K562 (cell line): ENCODE measurements at regions not wholly inside any gene's neighbourhood (a gene's known extent, or its start where the extent isn't known, plus 50 kb on each side); places are given as distances from the start of the nearest gene placed in this dataset.

Experiments
- ATAC-seq: fragments of 200-7000 bp; cut with Tn5 transposase; 3 replicates; pipeline ENCODE4 v1.9.1; 2020; ENCODE audit warnings: moderate library complexity
- BruUV-seq: library from RNA; stranded (reverse); fragments of 400-500 nt; replicated peaks from 2 replicates; lab custom pipeline; 2021; lab: Mats Ljungman, UMichigan
- CTCF ChIA-PET: fragments of 300-600 bp; formaldehyde crosslinking; extraction: SDS; loops from one replicate; lab custom pipeline; 2021; ENCODE audit warnings: low intra/inter-chr PET ratio; lab: Yijun Ruan, JAX
- POLR2A ChIA-PET: fragments of 300-600, 350-650 bp; sonication (Branson Sonifier 250); formaldehyde crosslinking; extraction: SDS; loops from one replicate; lab custom pipeline; 2021; ENCODE audit warnings: antibody characterized with exemption, inconsistent platforms; lab: Yijun Ruan, JAX
- DNase-seq, 4 experiments: peaks; one replicate each; pipeline versions ENCODE4 v3.0.0 to v3.0.0-alpha.2; 2011 to 2018; ENCODE audit warnings: low spot score in 3 of 4, mixed read lengths in 3 of 4; ENCODE audit errors: extremely low read depth in 1 of 4
- FAIRE-seq: peaks from 2 replicates; lab custom pipeline; 2011; peaks lifted over from hg19 to GRCh38; lab: Jason Lieb, UNC
- H2AFZ ChIP-seq: 2 replicates; pipeline ENCODE4 v1.6.0; 2011; ENCODE audit warnings: low read depth, low read length, control low read depth, inconsistent platforms
- H3K27ac ChIP-seq: fragments of 200-600 bp; 3 replicates; pipeline ENCODE4 v1.8.0; 2011; ENCODE audit warnings: low read depth, mild to moderate bottlenecking, control low read depth, inconsistent platforms, low read length, moderate library complexity, mixed read lengths; ENCODE audit errors: extremely low read depth
- H3K27me3 ChIP-seq, 2 experiments: fragments of 300-600 bp in 1 of 2; 2 replicates in 1 of 2; 3 replicates in 1 of 2; pipeline versions ENCODE4 v1.6.0 to v1.8.0; 2011; ENCODE audit warnings: inconsistent platforms in 2 of 2, low read length in 2 of 2, mild to moderate bottlenecking in 1 of 2, mixed read lengths in 1 of 2, moderate library complexity in 1 of 2; ENCODE audit not compliant: control insufficient read depth in 2 of 2, insufficient read depth in 2 of 2
- H3K36me3 ChIP-seq: fragments of 300-600 bp; 3 replicates; pipeline ENCODE4 v1.8.0; 2011; ENCODE audit warnings: mild to moderate bottlenecking, low read length, inconsistent platforms; ENCODE audit not compliant: control insufficient read depth, insufficient read depth
- H3K4me1 ChIP-seq, 2 experiments: fragments of 200-600 bp in 1 of 2; replicated peaks in 1 of 2; 2 replicates in 1 of 2; 3 replicates in 1 of 2; pipeline versions ENCODE4 v1.5.1 to v1.8.0; 2011; ENCODE audit warnings: inconsistent platforms in 2 of 2, low read length in 2 of 2, mild to moderate bottlenecking in 1 of 2, mixed read lengths in 1 of 2, moderate library complexity in 1 of 2; ENCODE audit not compliant: control insufficient read depth in 2 of 2, insufficient read depth in 2 of 2
- H3K4me2 ChIP-seq: 2 replicates; pipeline ENCODE4 v1.6.1; 2011; ENCODE audit warnings: low read length, control low read depth, inconsistent platforms, mixed read lengths; ENCODE audit not compliant: insufficient read depth
- H3K4me3 ChIP-seq: fragments of 200-600 bp; sonication (generic), shearing (Covaris generic); 2 replicates; pipeline ENCODE4 v1.5.1; 2016; ENCODE audit warnings: control low read depth, inconsistent platforms
- H3K79me2 ChIP-seq: fragments of 200-600 bp; 3 replicates; pipeline ENCODE4 v1.8.0; 2011; ENCODE audit warnings: low read length, inconsistent platforms; ENCODE audit not compliant: control insufficient read depth, insufficient read depth
- H3K9ac ChIP-seq, 2 experiments: 2 replicates each; pipeline versions ENCODE4 v1.6.0 to v1.6.1; 2011; ENCODE audit warnings: low read depth in 2 of 2, low read length in 2 of 2, control low read depth in 1 of 2, inconsistent platforms in 1 of 2, mild to moderate bottlenecking in 1 of 2, mixed read lengths in 1 of 2; ENCODE audit not compliant: insufficient read depth in 1 of 2
- H3K9me1 ChIP-seq: one replicate; pipeline ENCODE4 v1.6.0; 2011; ENCODE audit warnings: inconsistent platforms, mild to moderate bottlenecking, low read length, moderate library complexity; ENCODE audit not compliant: control insufficient read depth, insufficient read depth
- H3K9me3 ChIP-seq: replicated peaks from 2 replicates; pipeline ENCODE4 v1.5.1; 2011; ENCODE audit warnings: low read depth, low read length, inconsistent platforms; ENCODE audit not compliant: control insufficient read depth, insufficient read depth
- H4K20me1 ChIP-seq: replicated peaks from 2 replicates; pipeline ENCODE4 v1.6.1; 2011; ENCODE audit warnings: low read length, inconsistent platforms, mixed read lengths; ENCODE audit not compliant: control insufficient read depth, insufficient read depth
- ARID1B ChIP-seq: fragments of 450-650 bp; IDR thresholded peaks from 2 replicates; pipeline ENCODE4 v1.6.1; 2016; ENCODE audit warnings: antibody characterized with exemption, mild to moderate bottlenecking, inconsistent platforms
- BRCA1 ChIP-seq, 2 experiments: fragments of 450-650 bp in 1 of 2; sonication (generic) in 1 of 2; formaldehyde crosslinking in 1 of 2; IDR thresholded peaks; 2 replicates each; pipeline versions ENCODE4 v1.5.0 to v1.6.1; 2017 to 2020; ENCODE audit warnings: mild to moderate bottlenecking in 1 of 2, missing genetic modification reagents in 1 of 2
- CLOCK ChIP-seq: fragments of 250-450 bp; sonication (Bioruptor Pico); IDR thresholded peaks from 2 replicates; pipeline ENCODE4 v1.4.0; 2020; ENCODE audit warnings: mild to moderate bottlenecking, moderate library complexity, borderline replicate concordance
- COPS2 ChIP-seq: fragments of 450-650 bp; conservative IDR thresholded peaks from 2 replicates; pipeline ENCODE4 v1.6.1; 2016; ENCODE audit warnings: mild to moderate bottlenecking, moderate library complexity
- EP300 ChIP-seq: IDR thresholded peaks from 2 replicates; pipeline ENCODE4 v1.6.1; 2012; ENCODE audit warnings: low read length, improper control_type of control experiment
- HDAC3 ChIP-seq: fragments of 450-650 bp; IDR thresholded peaks from 2 replicates; pipeline ENCODE4 v1.6.1; 2018; ENCODE audit warnings: borderline replicate concordance, mild to moderate bottlenecking, moderate library complexity; ENCODE audit not compliant: partially characterized antibody
- MAFG ChIP-seq: fragments of 450-650 bp; conservative IDR thresholded peaks from 2 replicates; pipeline ENCODE4 v1.6.1; 2016; ENCODE audit warnings: missing genetic modification characterization, missing compliant biosample characterization
- MED1 ChIP-seq: sonication (generic); formaldehyde crosslinking; IDR thresholded peaks from 2 replicates; pipeline ENCODE4 v1.8.1; 2023; ENCODE audit warnings: missing genetic modification reagents, borderline replicate concordance
- MYC ChIP-seq, 2 experiments: fragments of 250-450 bp in 1 of 2; sonication (Bioruptor Pico) in 1 of 2; IDR thresholded peaks; 2 replicates each; pipeline versions ENCODE4 v1.5.1 to v1.6.1; 2012 to 2021; ENCODE audit warnings: low read depth in 2 of 2, borderline replicate concordance in 1 of 2, improper control_type of control experiment in 1 of 2, low read length in 1 of 2, mild to moderate bottlenecking in 1 of 2, moderate library complexity in 1 of 2
- NCOA2 ChIP-seq, 2 experiments: fragments of 450-650 bp; IDR thresholded peaks; 2 replicates each; pipeline ENCODE4 v1.6.1; 2018; ENCODE audit warnings: mild to moderate bottlenecking in 2 of 2, moderate library complexity in 1 of 2; ENCODE audit not compliant: partially characterized antibody in 2 of 2
- NRF1 ChIP-seq, 2 experiments: fragments of 450-650 bp; IDR thresholded peaks in 1 of 2; conservative IDR thresholded peaks in 1 of 2; 2 replicates each; pipeline ENCODE4 v1.6.1; 2014; ENCODE audit warnings: mild to moderate bottlenecking in 2 of 2
- PTBP1 ChIP-seq: fragments of 200-400 bp; formaldehyde crosslinking; IDR thresholded peaks from 2 replicates; pipeline ENCODE4 v1.6.1; 2017; ENCODE audit warnings: low read depth, low read length
- RBFOX2 ChIP-seq: fragments of 200-400 bp; formaldehyde crosslinking; IDR thresholded peaks from 2 replicates; pipeline ENCODE4 v1.6.1; 2017; ENCODE audit warnings: low read depth, mild to moderate bottlenecking, low read length, moderate library complexity
- RBM22 ChIP-seq: fragments of 200-400 bp; formaldehyde crosslinking; IDR thresholded peaks from 2 replicates; pipeline ENCODE4 v1.6.1; 2018; ENCODE audit warnings: low read length, low read depth; ENCODE audit not compliant: poor library complexity, severe bottlenecking
- SMC3 ChIP-seq: conservative IDR thresholded peaks from 2 replicates; pipeline ENCODE4 v1.6.1; 2011; ENCODE audit warnings: low read depth, low read length, improper control_type of control experiment; ENCODE audit not compliant: insufficient read depth
- ZNF507 ChIP-seq: conservative IDR thresholded peaks from 2 replicates; pipeline ENCODE4 v1.6.1; 2017; ENCODE audit warnings: missing genetic modification characterization, missing compliant biosample characterization
- ZNF696 ChIP-seq: fragments of 250-450 bp; sonication (Bioruptor Pico); conservative IDR thresholded peaks from 2 replicates; pipeline ENCODE4 v1.4.0; 2020; ENCODE audit warnings: mild to moderate bottlenecking, moderate library complexity
- ZNF764 ChIP-seq: fragments of 250-450 bp; sonication (Bioruptor Pico); IDR thresholded peaks from 2 replicates; pipeline ENCODE4 v1.4.0; 2020; ENCODE audit warnings: low read depth, mild to moderate bottlenecking, moderate library complexity
- ZNF766 ChIP-seq: fragments of 200-800 bp; sonication (Bioruptor generic); conservative IDR thresholded peaks from 2 replicates; pipeline ENCODE4 v1.6.1; 2016; ENCODE audit warnings: missing genetic modification characterization, missing compliant biosample characterization
- ZNF830 ChIP-seq: fragments of 250-450 bp; sonication (Bioruptor Pico); IDR thresholded peaks from 2 replicates; pipeline ENCODE4 v1.5.0; 2021; ENCODE audit warnings: mild to moderate bottlenecking
- WGBS: fragments of 100-300 bp; shearing (Covaris generic); methylation state at CpG from one replicate; pipeline ENCODE4 v1.1.6; 2016; ENCODE audit warnings: low coverage, mixed read lengths; ENCODE audit not compliant: insufficient coverage; ENCODE audit errors: missing lambda C conversion rate; 5-methylcytosine and 5-hydroxymethylcytosine counted together
- in situ Hi-C: fragments of 300-500 bp; cut with MboI; formaldehyde crosslinking; loops from 4 replicates; pipeline ENCODE4 v1.15.0; 2018; ENCODE audit warnings: inconsistent platforms, mixed read lengths
- intact Hi-C: fragments of 100-400 bp; cut with micrococcal nuclease; formaldehyde crosslinking; loops from 2 replicates; pipeline ENCODE4 v1.14.2; 2022

- Histone ChIP-seq H2AFZ (no peak overlapping the region), H3K27me3 (no peaks in the 10 kb centered on the region), H3K9me3 (no peaks in the 10 kb centered on the region), H3K4me2 (no peak overlapping the region), H4K20me1 (no peaks in the 10 kb centered on the region), H3K36me3 (no peaks in the 10 kb centered on the region), H3K9me1 (no peaks in the 10 kb centered on the region), H3K4me1 (no peaks in the 10 kb centered on the region), H3K9ac (no peak overlapping the region), H3K79me2 (no peaks in the 10 kb centered on the region), H3K27ac (no peak overlapping the region), H3K4me3 (no peak overlapping the region)
- 2% methylated on average over 3 of the region's 3 CpGs for WGBS
- ChIA-PET CTCF (interaction anchor here (0.6 kb wide), 1 partner anchor 589 kb away, joined by 4 read pairs; no protein-coding TSS in a partner anchor), POLR2A (no interaction called here)
- DNase-seq (no peak), ATAC-seq (no peak), FAIRE-seq (no peak)
- TF ChIP-seq PTBP1 = no peak
- no peak for TF ChIP-seq COPS2
- TF ChIP-seq EP300 = no peak
- no peak for TF ChIP-seq SMC3
- TF ChIP-seq NRF1 (conservative IDR thresholded peaks at IDR 0.05 in 1 of 2, IDR thresholded peaks at IDR 0.05 in 1 of 2) = no peak
- TF ChIP-seq ZNF507 = no peak
- TF ChIP-seq ZNF830 = no peak
- no peak for TF ChIP-seq RBM22
- TF ChIP-seq MAFG (tag) = no peak
- TF ChIP-seq RBFOX2 = no peak
- no peak for TF ChIP-seq ZNF766 (CRISPR knock-in tag)
- TF ChIP-seq MYC (IDR thresholded peaks at IDR 0.05; ENCODE audit: low read depth, low read length) = no peak
- no peak for TF ChIP-seq MYC (CRISPR knock-in tag; IDR thresholded peaks at IDR 0.05; ENCODE audit: borderline replicate concordance, low read depth)
- TF ChIP-seq ZNF764 (CRISPR knock-in tag) = no peak
- TF ChIP-seq ZNF696 (CRISPR knock-in tag) = no peak
- no peak for TF ChIP-seq ARID1B
- no peak for TF ChIP-seq NCOA2 (IDR thresholded peaks at IDR 0.05; ENCODE audit: partially characterized antibody in 2 of 2)
- no peak for TF ChIP-seq CLOCK (CRISPR knock-in tag)
- TF ChIP-seq BRCA1 (IDR thresholded peaks at IDR 0.05) = no peak
- no peak for TF ChIP-seq BRCA1 (CRISPR knock-in tag; IDR thresholded peaks at IDR 0.05)
- no peak for TF ChIP-seq MED1 (CRISPR knock-in tag)
- TF ChIP-seq HDAC3 = no peak
- no TSS peak for BruUV-seq
- intact Hi-C loops = no loop called here
- in situ Hi-C loops = no loop called here
Observed at GRCh38 chr12:29970501-29970900, 186.8 kb upstream of the TMTC1 start.
